ENCODE measurements at regions not wholly inside any gene's neighbourhood (a gene's known extent, or its start where the extent isn't known, plus 50 kb on each side); places are given as distances from the start of the nearest gene placed in this dataset.

- no peak for TF ChIP-seq REST (IDR thresholded peaks at IDR 0.05; ENCODE audit: insufficient replicate concordance, low read depth)
- no peak for TF ChIP-seq CTCF (IDR thresholded peaks at IDR 0.05; ENCODE audit: insufficient read depth, low read length)
- no peak for TF ChIP-seq GABPA (IDR thresholded peaks at IDR 0.05; ENCODE audit: low read depth)
Measured at GRCh38 chr2:36088716-36089328, 266.8 kb upstream of the CRIM1 start.

Data from HL-60 (cell line).